CD4-positive, alpha-beta T cell treated with Interleukin-2 at 100 ng/mL for 4 hours (primary cell): ENCODE measurements at regions not wholly inside any gene's neighbourhood (a gene's known extent, or its start where the extent isn't known, plus 50 kb on each side); places are given as distances from the start of the nearest gene placed in this dataset.

Source experiments
- DNase-seq: peaks from one replicate; pipeline ENCODE4 v3.0.0-alpha.2; 2020; ENCODE audit warnings: low spot score

GRCh38 chr4:35700663-35701062 is 543.7 kb downstream of the ARAP2 start:
- DNase-seq, result no peak

- DNase-seq, result no peak
Measured at GRCh38 chr4:35709080-35709479, 535.2 kb downstream of the ARAP2 start.

GRCh38 chr4:35710343-35710742 is 534.0 kb downstream of the ARAP2 start:
- DNase-seq, result no peak

- no peak for DNase-seq
Measured at GRCh38 chr4:35711127-35711526, 533.2 kb downstream of the ARAP2 start.

GRCh38 chr4:35723973-35724372 is 520.3 kb downstream of the ARAP2 start:
- no peak for DNase-seq

- no peak for DNase-seq
Measured at GRCh38 chr4:35725131-35725530, 519.2 kb downstream of the ARAP2 start.

- no peak for DNase-seq
Measured at GRCh38 chr4:35730414-35730813, 513.9 kb downstream of the ARAP2 start.

- no peak for DNase-seq
Measured at GRCh38 chr4:35734381-35735098, 509.8 kb downstream of the ARAP2 start.

- DNase-seq, result no peak
Measured at GRCh38 chr4:35739308-35739707, 505.0 kb downstream of the ARAP2 start.

GRCh38 chr4:35754047-35754446 is 490.3 kb downstream of the ARAP2 start:
- DNase-seq, result no peak

GRCh38 chr4:35757836-35758235 is 486.5 kb downstream of the ARAP2 start:
- no peak for DNase-seq

- DNase-seq, result no peak
Measured at GRCh38 chr4:35760807-35761206, 483.5 kb downstream of the ARAP2 start.

- DNase-seq, result no peak
Measured at GRCh38 chr4:35771571-35771970, 472.7 kb downstream of the ARAP2 start.

GRCh38 chr4:35772291-35772690 is 472.0 kb downstream of the ARAP2 start:
- DNase-seq, result no peak

GRCh38 chr4:35789899-35790574 is 454.3 kb downstream of the ARAP2 start:
- DNase-seq, result no peak

- DNase-seq, result no peak
Measured at GRCh38 chr4:35793045-35793722, 451.1 kb downstream of the ARAP2 start.

- DNase-seq, result no peak
Measured at GRCh38 chr4:35793766-35794165, 450.5 kb downstream of the ARAP2 start.

- no peak for DNase-seq
Measured at GRCh38 chr4:35800669-35801068, 443.6 kb downstream of the ARAP2 start.

GRCh38 chr4:35802644-35803043 is 441.7 kb downstream of the ARAP2 start:
- DNase-seq, result no peak

- DNase-seq, result no peak
Measured at GRCh38 chr4:35818520-35818919, 425.8 kb downstream of the ARAP2 start.

GRCh38 chr4:35820003-35820402 is 424.3 kb downstream of the ARAP2 start:
- no peak for DNase-seq

GRCh38 chr4:35824231-35824630 is 420.1 kb downstream of the ARAP2 start:
- no peak for DNase-seq

GRCh38 chr4:35835893-35836292 is 408.4 kb downstream of the ARAP2 start:
- DNase-seq, result no peak
